OCI-LY1 (cell line): ENCODE measurements at regions not wholly inside any gene's neighbourhood (a gene's known extent, or its start where the extent isn't known, plus 50 kb on each side); places are given as distances from the start of the nearest gene placed in this dataset.

Experiments
- EZH2 ChIP-seq: fragments of 200-600 bp; sonication (generic), shearing (Covaris generic); IDR thresholded peaks from 2 replicates; pipeline ENCODE4 v1.8.0; 2017; ENCODE audit warnings: borderline replicate concordance, mixed run types, mild to moderate bottlenecking, antibody characterized with exemption, low read length, moderate library complexity, mixed read lengths
- TF ChIP-seq, protein P1 (sequence below): fragments of 200-600 bp; sonication (generic), shearing (Covaris generic); IDR thresholded peaks from 2 replicates; pipeline ENCODE4 v1.5.1; 2017; ENCODE audit warnings: mild to moderate bottlenecking, antibody characterized with exemption, low read length, moderate library complexity, mixed read lengths

GRCh38 chr9:88077071-88077617 lies 61.1 kb downstream of the SPATA31C2 start:
- TF ChIP-seq, protein P1, sequence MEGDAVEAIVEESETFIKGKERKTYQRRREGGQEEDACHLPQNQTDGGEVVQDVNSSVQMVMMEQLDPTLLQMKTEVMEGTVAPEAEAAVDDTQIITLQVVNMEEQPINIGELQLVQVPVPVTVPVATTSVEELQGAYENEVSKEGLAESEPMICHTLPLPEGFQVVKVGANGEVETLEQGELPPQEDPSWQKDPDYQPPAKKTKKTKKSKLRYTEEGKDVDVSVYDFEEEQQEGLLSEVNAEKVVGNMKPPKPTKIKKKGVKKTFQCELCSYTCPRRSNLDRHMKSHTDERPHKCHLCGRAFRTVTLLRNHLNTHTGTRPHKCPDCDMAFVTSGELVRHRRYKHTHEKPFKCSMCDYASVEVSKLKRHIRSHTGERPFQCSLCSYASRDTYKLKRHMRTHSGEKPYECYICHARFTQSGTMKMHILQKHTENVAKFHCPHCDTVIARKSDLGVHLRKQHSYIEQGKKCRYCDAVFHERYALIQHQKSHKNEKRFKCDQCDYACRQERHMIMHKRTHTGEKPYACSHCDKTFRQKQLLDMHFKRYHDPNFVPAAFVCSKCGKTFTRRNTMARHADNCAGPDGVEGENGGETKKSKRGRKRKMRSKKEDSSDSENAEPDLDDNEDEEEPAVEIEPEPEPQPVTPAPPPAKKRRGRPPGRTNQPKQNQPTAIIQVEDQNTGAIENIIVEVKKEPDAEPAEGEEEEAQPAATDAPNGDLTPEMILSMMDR, result no peak
- no peak for TF ChIP-seq EZH2
